ENCODE measurements at regions not wholly inside any gene's neighbourhood (a gene's known extent, or its start where the extent isn't known, plus 50 kb on each side); places are given as distances from the start of the nearest gene placed in this dataset.

GRCh38 chr19:30879736-30880135 is 469.5 kb downstream of the TSHZ3 start:
- no peak for TF ChIP-seq EP300 (IDR thresholded peaks at IDR 0.05)
- TF ChIP-seq POLR2A (IDR thresholded peaks at IDR 0.05) = no peak
